OCI-LY1 (cell line): ENCODE measurements at regions not wholly inside any gene's neighbourhood (a gene's known extent, or its start where the extent isn't known, plus 50 kb on each side); places are given as distances from the start of the nearest gene placed in this dataset.

Experiments used
- EZH2 ChIP-seq: fragments of 200-600 bp; sonication (generic), shearing (Covaris generic); IDR thresholded peaks from 2 replicates; pipeline ENCODE4 v1.8.0; 2017; ENCODE audit warnings: borderline replicate concordance, mixed run types, mild to moderate bottlenecking, antibody characterized with exemption, low read length, moderate library complexity, mixed read lengths
- TF ChIP-seq, protein P1 (sequence below): fragments of 200-600 bp; sonication (generic), shearing (Covaris generic); IDR thresholded peaks from 2 replicates; pipeline ENCODE4 v1.5.1; 2017; ENCODE audit warnings: mild to moderate bottlenecking, antibody characterized with exemption, low read length, moderate library complexity, mixed read lengths

DNA sequence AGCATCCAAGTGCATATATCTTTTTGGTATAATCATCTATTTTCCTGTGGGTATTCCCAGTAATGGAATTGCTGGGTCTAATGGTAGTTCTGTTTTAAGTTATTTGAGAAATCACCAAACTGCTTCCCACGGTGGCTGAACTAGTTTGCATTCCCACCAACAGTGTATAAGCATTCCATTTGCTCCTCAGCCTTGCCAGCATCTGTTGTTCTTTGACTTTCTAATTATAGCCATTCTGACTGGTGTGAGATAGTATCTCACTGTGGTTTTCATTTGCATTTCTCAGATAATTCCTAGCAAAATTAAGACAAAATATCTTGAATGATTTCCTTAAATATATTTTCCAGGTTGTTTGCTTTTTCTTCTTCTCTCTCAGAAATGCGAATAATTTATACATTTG is 341.1 kb downstream of the GBA3 start:
- TF ChIP-seq, protein P1, sequence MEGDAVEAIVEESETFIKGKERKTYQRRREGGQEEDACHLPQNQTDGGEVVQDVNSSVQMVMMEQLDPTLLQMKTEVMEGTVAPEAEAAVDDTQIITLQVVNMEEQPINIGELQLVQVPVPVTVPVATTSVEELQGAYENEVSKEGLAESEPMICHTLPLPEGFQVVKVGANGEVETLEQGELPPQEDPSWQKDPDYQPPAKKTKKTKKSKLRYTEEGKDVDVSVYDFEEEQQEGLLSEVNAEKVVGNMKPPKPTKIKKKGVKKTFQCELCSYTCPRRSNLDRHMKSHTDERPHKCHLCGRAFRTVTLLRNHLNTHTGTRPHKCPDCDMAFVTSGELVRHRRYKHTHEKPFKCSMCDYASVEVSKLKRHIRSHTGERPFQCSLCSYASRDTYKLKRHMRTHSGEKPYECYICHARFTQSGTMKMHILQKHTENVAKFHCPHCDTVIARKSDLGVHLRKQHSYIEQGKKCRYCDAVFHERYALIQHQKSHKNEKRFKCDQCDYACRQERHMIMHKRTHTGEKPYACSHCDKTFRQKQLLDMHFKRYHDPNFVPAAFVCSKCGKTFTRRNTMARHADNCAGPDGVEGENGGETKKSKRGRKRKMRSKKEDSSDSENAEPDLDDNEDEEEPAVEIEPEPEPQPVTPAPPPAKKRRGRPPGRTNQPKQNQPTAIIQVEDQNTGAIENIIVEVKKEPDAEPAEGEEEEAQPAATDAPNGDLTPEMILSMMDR: no peak
- TF ChIP-seq EZH2: no peak
